AG04450 (cell line): ENCODE measurements at regions not wholly inside any gene's neighbourhood (a gene's known extent, or its start where the extent isn't known, plus 50 kb on each side); places are given as distances from the start of the nearest gene placed in this dataset.

Experiments
- CTCF ChIA-PET: fragments of 300-600, 350-600 bp; formaldehyde crosslinking; extraction: SDS; loops from one replicate; lab custom pipeline; 2022; ENCODE audit warnings: antibody characterized with exemption, inconsistent platforms; lab: Charles Lee
- POLR2A ChIA-PET: fragments of 350-600 bp; formaldehyde crosslinking; extraction: SDS; loops from one replicate; lab custom pipeline; 2021; ENCODE audit warnings: antibody characterized with exemption, inconsistent platforms; lab: Yijun Ruan, JAX
- DNase-seq: peaks from one replicate; pipeline ENCODE4 v3.0.0-alpha.2; 2011; ENCODE audit warnings: low read depth, low spot score
- H3K27ac ChIP-seq: one replicate; pipeline ENCODE4 v1.5.1; 2012; ENCODE audit warnings: low read depth, low read length, control low read depth
- H3K27me3 ChIP-seq: one replicate; pipeline ENCODE4 v1.6.0; 2012; ENCODE audit warnings: low read length; ENCODE audit not compliant: control insufficient read depth, insufficient read depth
- H3K4me3 ChIP-seq: 2 replicates; pipeline ENCODE4 v1.5.1; 2011; ENCODE audit warnings: mild to moderate bottlenecking, low read depth, low read length, control low read depth
- H3K9me3 ChIP-seq: 2 replicates; pipeline ENCODE4 v1.5.1; 2012; ENCODE audit warnings: low read length; ENCODE audit not compliant: control insufficient read depth, insufficient read depth
- CTCF ChIP-seq: IDR thresholded peaks from 2 replicates; pipeline ENCODE4 v1.5.1; 2011; ENCODE audit warnings: low read depth, low read length, control low read depth, inconsistent platforms

GRCh38 chr14:66032800-66033199 lies 453.4 kb upstream of the CCDC196 start:
- Histone ChIP-seq H3K27ac (no peak overlapping the region), H3K9me3 (no peaks in the 10 kb centered on the region; the same call in none of the 2 replicates), H3K27me3 (no peaks in the 10 kb centered on the region), H3K4me3 (no peak overlapping the region)
- ChIA-PET POLR2A (no interaction called here), CTCF (no interaction called here)
- no peak for DNase-seq
- no peak for TF ChIP-seq CTCF

- CTCF ChIA-PET, result interaction anchor here (0.8 kb wide), 1 partner anchor 34 kb away, joined by 4 read pairs; no protein-coding TSS in a partner anchor
- POLR2A ChIA-PET, result no interaction called here
- Histone ChIP-seq H3K27ac (no peak overlapping the region), H3K4me3 (no peak overlapping the region), H3K9me3 (no peaks in the 10 kb centered on the region; the same call in none of the 2 replicates), H3K27me3 (no peaks in the 10 kb centered on the region)
- no peak for DNase-seq
- no peak for TF ChIP-seq CTCF
These were observed 449.6 kb upstream of the CCDC196 start for GRCh38 chr14:66036547-66036946.

- ChIA-PET POLR2A (no interaction called here), CTCF (no interaction called here)
- Histone ChIP-seq H3K4me3 (no peak overlapping the region), H3K9me3 (no peaks in the 10 kb centered on the region; the same call in 1 of the 2 replicates), H3K27ac (no peak overlapping the region), H3K27me3 (no peaks in the 10 kb centered on the region)
- no peak for DNase-seq
- no peak for TF ChIP-seq CTCF
These were observed 448.8 kb upstream of the CCDC196 start for GRCh38 chr14:66037361-66037760.

GRCh38 chr14:66038212-66038611 lies 448.0 kb upstream of the CCDC196 start:
- TF ChIP-seq CTCF, result no peak
- Histone ChIP-seq H3K27me3 (no peaks in the 10 kb centered on the region), H3K27ac (no peak overlapping the region), H3K4me3 (no peak overlapping the region), H3K9me3 (no peaks in the 10 kb centered on the region; the same call in 1 of the 2 replicates)
- POLR2A ChIA-PET, result no interaction called here
- no peak for DNase-seq
- CTCF ChIA-PET, result no interaction called here

- Histone ChIP-seq H3K4me3 (no peak overlapping the region), H3K27ac (no peak overlapping the region), H3K27me3 (no peaks in the 10 kb centered on the region), H3K9me3 (no peaks in the 10 kb centered on the region; the same call in 1 of the 2 replicates)
- DNase-seq, result no peak
- CTCF ChIA-PET, result no interaction called here
- TF ChIP-seq CTCF, result no peak
- POLR2A ChIA-PET, result no interaction called here
These were observed 447.6 kb upstream of the CCDC196 start for GRCh38 chr14:66038618-66039017.
